Epithelial cell of esophagus (primary cell): ENCODE measurements at regions not wholly inside any gene's neighbourhood (a gene's known extent, or its start where the extent isn't known, plus 50 kb on each side); places are given as distances from the start of the nearest gene placed in this dataset.
A peak's percentile ranks its signal among the peaks of the same experiment; 100 is the strongest.

Experiments
- DNase-seq: peaks from one replicate; pipeline ENCODE4 v3.0.0; 2010; ENCODE audit warnings: low read depth
- H3K4me3 ChIP-seq: 2 replicates; pipeline ENCODE4 v1.5.1; 2011; ENCODE audit warnings: mild to moderate bottlenecking, low read length, control low read depth
- TF ChIP-seq, protein P1 (sequence below): IDR thresholded peaks from 2 replicates; pipeline ENCODE4 v1.5.1; 2011; ENCODE audit warnings: low read depth, mild to moderate bottlenecking, low read length, control low read depth, inconsistent platforms; ENCODE audit not compliant: insufficient read depth; ENCODE audit errors: missing control alignments

GRCh38 chr20:40945189-40945588 lies 83.4 kb upstream of the TOP1 start:
- H3K4me3 ChIP-seq: no peak overlapping the region
- no peak for DNase-seq
- TF ChIP-seq, protein P1, sequence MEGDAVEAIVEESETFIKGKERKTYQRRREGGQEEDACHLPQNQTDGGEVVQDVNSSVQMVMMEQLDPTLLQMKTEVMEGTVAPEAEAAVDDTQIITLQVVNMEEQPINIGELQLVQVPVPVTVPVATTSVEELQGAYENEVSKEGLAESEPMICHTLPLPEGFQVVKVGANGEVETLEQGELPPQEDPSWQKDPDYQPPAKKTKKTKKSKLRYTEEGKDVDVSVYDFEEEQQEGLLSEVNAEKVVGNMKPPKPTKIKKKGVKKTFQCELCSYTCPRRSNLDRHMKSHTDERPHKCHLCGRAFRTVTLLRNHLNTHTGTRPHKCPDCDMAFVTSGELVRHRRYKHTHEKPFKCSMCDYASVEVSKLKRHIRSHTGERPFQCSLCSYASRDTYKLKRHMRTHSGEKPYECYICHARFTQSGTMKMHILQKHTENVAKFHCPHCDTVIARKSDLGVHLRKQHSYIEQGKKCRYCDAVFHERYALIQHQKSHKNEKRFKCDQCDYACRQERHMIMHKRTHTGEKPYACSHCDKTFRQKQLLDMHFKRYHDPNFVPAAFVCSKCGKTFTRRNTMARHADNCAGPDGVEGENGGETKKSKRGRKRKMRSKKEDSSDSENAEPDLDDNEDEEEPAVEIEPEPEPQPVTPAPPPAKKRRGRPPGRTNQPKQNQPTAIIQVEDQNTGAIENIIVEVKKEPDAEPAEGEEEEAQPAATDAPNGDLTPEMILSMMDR: no peak

- DNase-seq: peak; percentile 63
- H3K4me3 ChIP-seq: no peak overlapping the region
- TF ChIP-seq, protein P1: peak; percentile 74
These were observed 82.7 kb upstream of the TOP1 start for GRCh38 chr20:40945754-40946450.

DNA sequence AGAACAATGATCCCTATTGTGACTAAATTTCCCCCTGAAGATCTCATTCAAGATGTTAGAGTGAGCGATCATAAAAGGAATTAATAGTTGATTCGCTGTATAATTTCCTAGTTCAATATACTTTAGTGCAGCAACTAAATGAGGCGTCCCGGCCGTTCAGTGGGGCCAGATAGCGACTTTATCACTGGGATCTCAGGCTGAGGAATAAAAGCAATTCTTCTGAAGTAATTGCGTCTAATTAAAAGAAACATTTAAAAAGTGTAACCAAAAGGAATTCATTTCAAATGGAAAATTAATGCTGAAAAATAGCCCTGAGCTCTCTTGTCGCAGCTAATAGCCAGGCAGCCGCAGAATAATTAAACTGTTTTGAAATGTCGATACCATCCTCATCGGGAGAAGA lies 82.2 kb upstream of the TOP1 start:
- no peak for DNase-seq
- TF ChIP-seq, protein P1: no peak
- no peak overlapping the region for H3K4me3 ChIP-seq

GRCh38 chr20:40948465-40949267 lies 80.0 kb upstream of the TOP1 start:
- TF ChIP-seq, protein P1: no peak
- peak; percentile 51 for DNase-seq

GRCh38 chr20:40949346-40949745 lies 79.3 kb upstream of the TOP1 start:
- TF ChIP-seq, protein P1: no peak
- H3K4me3 ChIP-seq: no peak overlapping the region
- no peak for DNase-seq

More at GRCh38 chr20:40948465-40949267, 80.0 kb upstream of the TOP1 start:
- no peak overlapping the region for H3K4me3 ChIP-seq

GRCh38 chr20:40952136-40952535 lies 76.5 kb upstream of the TOP1 start:
- TF ChIP-seq, protein P1: no peak
- H3K4me3 ChIP-seq: no peak overlapping the region
- no peak for DNase-seq
